Naive thymus-derived CD4-positive, alpha-beta T cell (primary cell): ENCODE measurements at regions not wholly inside any gene's neighbourhood (a gene's known extent, or its start where the extent isn't known, plus 50 kb on each side); places are given as distances from the start of the nearest gene placed in this dataset.

Experiments
- ATAC-seq: fragments of 150-1000 bp; cut with Tn5 transposase; 2 replicates; pipeline ENCODE4 v1.10.0; 2021; ENCODE audit warnings: mild to moderate bottlenecking, moderate library complexity
- CTCF ChIA-PET: fragments of 350-600 bp; sonication (Branson Sonifier 250); formaldehyde crosslinking; loops from one replicate; lab custom pipeline; 2021; ENCODE audit warnings: antibody characterized with exemption; lab: Charles Lee
- POLR2A ChIA-PET: fragments of 350-600 bp; sonication (Branson Sonifier 250); formaldehyde crosslinking; loops from one replicate; lab custom pipeline; 2021; ENCODE audit warnings: antibody characterized with exemption, inconsistent platforms; lab: Charles Lee
- DNase-seq, 9 donors: peaks; one replicate each; pipeline versions ENCODE4 v3.0.0 to v3.0.0-alpha.2; 2020 to 2022; ENCODE audit warnings: mixed read lengths in 1 of 9
- H3K27ac ChIP-seq: one replicate; pipeline ENCODE4 v1.7.0; 2013; ENCODE audit warnings: mild to moderate bottlenecking, low read depth, low read length, moderate library complexity
- H3K27me3 ChIP-seq, 2 donors: one replicate each; pipeline ENCODE4 v1.7.0; 2013; ENCODE audit warnings: low read length in 2 of 2, mild to moderate bottlenecking in 2 of 2, moderate library complexity in 2 of 2; ENCODE audit not compliant: control insufficient read depth in 2 of 2, insufficient read depth in 2 of 2
- H3K36me3 ChIP-seq, 3 experiments: 1 replicate in 2 of 3; 2 replicates in 1 of 3; pipeline ENCODE4 v1.7.0; 2013; ENCODE audit warnings: low read length in 3 of 3, mild to moderate bottlenecking in 3 of 3, moderate library complexity in 1 of 3; ENCODE audit not compliant: insufficient read depth in 3 of 3, control insufficient read depth in 2 of 3
- H3K4me1 ChIP-seq, 2 donors: one replicate each; pipeline ENCODE4 v1.7.0; 2013; ENCODE audit warnings: low read length in 2 of 2, mild to moderate bottlenecking in 2 of 2, moderate library complexity in 1 of 2; ENCODE audit not compliant: control insufficient read depth in 2 of 2, insufficient read depth in 2 of 2
- H3K4me3 ChIP-seq: 2 replicates; pipeline ENCODE4 v1.7.0; 2013; ENCODE audit warnings: mild to moderate bottlenecking, low read length
- H3K9me3 ChIP-seq, 3 experiments: 1 replicate in 2 of 3; 2 replicates in 1 of 3; pipeline ENCODE4 v1.7.0; 2013; ENCODE audit warnings: low read length in 3 of 3; ENCODE audit not compliant: control insufficient read depth in 2 of 3
- H3K27ac Mint-ChIP-seq, 9 donors: one replicate each; pipeline ENCODE4 v1.8.0; 2020 to 2022; ENCODE audit warnings: mixed read lengths in 9 of 9, mild to moderate bottlenecking in 8 of 9, moderate library complexity in 5 of 9, inconsistent platforms in 2 of 9
- H3K27me3 Mint-ChIP-seq, 5 donors: one replicate each; pipeline ENCODE4 v1.8.0; 2021 to 2022; ENCODE audit warnings: mixed read lengths in 5 of 5, mild to moderate bottlenecking in 1 of 5
- H3K36me3 Mint-ChIP-seq, 5 donors: one replicate each; pipeline ENCODE4 v1.8.0; 2020 to 2022; ENCODE audit warnings: mixed read lengths in 5 of 5, mild to moderate bottlenecking in 3 of 5, inconsistent platforms in 1 of 5
- H3K4me1 Mint-ChIP-seq, 7 donors: one replicate each; pipeline ENCODE4 v1.8.0; 2020 to 2022; ENCODE audit warnings: mixed read lengths in 7 of 7, mild to moderate bottlenecking in 3 of 7, inconsistent platforms in 1 of 7
- H3K4me3 Mint-ChIP-seq, 10 donors: one replicate each; pipeline ENCODE4 v1.8.0; 2020 to 2022; ENCODE audit warnings: mild to moderate bottlenecking in 10 of 10, mixed read lengths in 10 of 10, moderate library complexity in 6 of 10, inconsistent platforms in 2 of 10
- H3K9me3 Mint-ChIP-seq, 11 donors: one replicate each; pipeline ENCODE4 v1.8.0; 2020 to 2022; ENCODE audit warnings: mixed read lengths in 11 of 11, mild to moderate bottlenecking in 4 of 11, inconsistent platforms in 1 of 11, moderate library complexity in 1 of 11
- intact Hi-C, 2 donors: fragments of 100-400 bp; cut with micrococcal nuclease; formaldehyde crosslinking; loops; one replicate each; pipeline ENCODE4 v1.15.1; 2023

DNA sequence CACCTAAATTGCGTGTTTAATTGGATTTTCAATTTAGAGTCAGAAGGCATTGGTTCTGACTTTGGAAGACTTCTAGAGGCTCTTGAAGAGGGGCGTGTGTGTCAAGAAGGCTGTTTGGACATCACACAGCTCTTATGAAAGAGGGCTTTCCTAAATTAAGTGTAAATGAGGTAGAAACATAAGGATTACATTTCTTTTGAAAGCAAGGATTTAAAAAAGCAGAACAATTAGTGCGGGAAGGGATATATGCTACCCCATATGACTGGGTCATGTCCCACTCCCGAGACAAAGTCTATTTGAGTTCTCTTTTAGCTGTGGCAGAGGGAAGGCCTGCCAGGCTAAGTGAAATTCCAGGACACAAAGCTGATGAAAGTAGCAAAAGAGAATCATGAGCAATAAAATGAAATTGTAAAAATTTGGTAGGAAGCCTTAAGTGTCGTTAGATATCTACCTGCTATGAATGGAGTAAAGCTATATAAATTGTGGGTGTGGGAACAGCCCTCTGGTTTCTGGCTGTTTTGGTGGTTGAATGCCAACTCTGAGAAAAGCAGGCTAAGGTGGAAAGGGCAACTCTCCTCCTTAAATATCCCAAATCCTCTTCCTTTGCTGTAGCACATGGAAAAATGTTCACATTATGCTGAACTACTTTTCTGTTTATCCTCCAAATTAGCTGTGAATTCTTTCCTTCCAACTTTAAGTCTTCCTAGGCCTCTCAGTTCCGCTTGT lies 100.6 kb upstream of the TSC22D2 start:
- H3K27ac ChIP-seq = no peak overlapping the region
- CTCF ChIA-PET = interaction anchor here (0.5 kb wide), 1 partner anchor 9 kb away, joined by 5 read pairs; no protein-coding TSS in a partner anchor
- POLR2A ChIA-PET = no interaction called here
- H3K9me3 ChIP-seq = no peaks in the 10 kb centered on the region
- H3K36me3 ChIP-seq = no peaks in the 10 kb centered on the region
- Mint-ChIP-seq H3K27me3 (peaks cover 21 to 43% (median 37%) of the 10 kb centered on the region in 5 donors), H3K36me3 (no peaks in the 10 kb centered on the region), H3K4me3 (no peak overlapping the region), H3K9me3 (no peaks in the 10 kb centered on the region), H3K27ac (no peak overlapping the region), H3K4me1 (no peaks in the 10 kb centered on the region)
- intact Hi-C loops = no loop called here
- no peaks in the 10 kb centered on the region for H3K27me3 ChIP-seq
- no peaks in the 10 kb centered on the region for H3K4me1 ChIP-seq
- no peak overlapping the region for H3K4me3 ChIP-seq
- no peak for DNase-seq
- ATAC-seq = no peak

DNA sequence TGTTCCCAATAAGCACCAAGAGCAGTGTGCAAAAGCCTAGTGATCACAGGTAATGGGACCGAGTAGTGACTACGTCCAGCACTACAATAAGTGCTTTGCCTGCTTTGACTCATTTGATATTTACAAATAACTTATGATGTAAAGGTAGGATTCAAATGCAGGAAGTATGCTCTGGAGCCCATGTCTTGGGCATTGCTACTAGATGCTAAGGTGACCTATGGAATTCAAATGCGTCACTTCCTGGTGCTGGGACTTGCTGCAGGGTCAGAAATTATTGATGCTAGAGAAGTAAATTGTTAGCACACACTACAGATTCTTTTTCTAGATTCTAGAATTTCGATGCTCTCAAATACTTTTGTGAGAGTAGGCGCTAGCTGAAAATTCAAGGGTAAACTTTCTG lies 101.2 kb upstream of the TSC22D2 start:
- Histone ChIP-seq H3K36me3 (no peaks in the 10 kb centered on the region), H3K27me3 (no peaks in the 10 kb centered on the region), H3K27ac (no peak overlapping the region), H3K9me3 (no peaks in the 10 kb centered on the region), H3K4me1 (no peaks in the 10 kb centered on the region), H3K4me3 (no peak overlapping the region)
- no peak overlapping the region for H3K4me3 Mint-ChIP-seq
- H3K27ac Mint-ChIP-seq = no peak overlapping the region
- peaks cover 25 to 46% (median 39%) of the 10 kb centered on the region in 5 donors for H3K27me3 Mint-ChIP-seq
- H3K9me3 Mint-ChIP-seq = no peaks in the 10 kb centered on the region
- ChIA-PET POLR2A (no interaction called here), CTCF (interaction anchor here (0.5 kb wide), 1 partner anchor 8 kb away, joined by 5 read pairs; no protein-coding TSS in a partner anchor)
- ATAC-seq (no peak), DNase-seq (no peak)
- intact Hi-C loops = no loop called here
- H3K36me3 Mint-ChIP-seq = no peaks in the 10 kb centered on the region
- no peaks in the 10 kb centered on the region for H3K4me1 Mint-ChIP-seq

DNA sequence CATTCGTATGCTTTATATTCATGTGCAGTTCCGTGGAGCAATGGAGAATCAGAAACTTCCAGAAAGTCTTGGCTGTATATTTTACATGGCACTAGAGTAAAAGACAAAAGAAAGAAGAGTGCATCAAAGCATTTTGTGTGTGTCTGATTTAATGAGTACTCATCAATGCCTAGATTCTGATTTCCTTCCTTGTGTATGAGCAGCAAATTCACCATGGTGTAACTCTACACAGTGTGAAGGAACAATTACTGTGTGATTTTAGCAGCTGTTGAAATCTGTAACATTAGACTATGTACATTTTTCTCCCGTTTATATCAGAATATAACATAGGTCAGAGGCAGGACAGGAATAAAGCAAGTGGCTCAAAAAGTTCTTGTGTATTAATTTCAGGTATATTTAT lies 102.0 kb upstream of the TSC22D2 start:
- ChIA-PET CTCF (no interaction called here), POLR2A (no interaction called here)
- no peak overlapping the region for H3K27ac ChIP-seq
- H3K27me3 ChIP-seq = no peaks in the 10 kb centered on the region
- no peaks in the 10 kb centered on the region for H3K9me3 Mint-ChIP-seq
- no peak overlapping the region for H3K4me3 ChIP-seq
- no peaks in the 10 kb centered on the region for H3K9me3 ChIP-seq
- no peak overlapping the region for H3K4me3 Mint-ChIP-seq
- H3K27ac Mint-ChIP-seq = no peak overlapping the region
- H3K4me1 Mint-ChIP-seq = no peaks in the 10 kb centered on the region
- H3K36me3 Mint-ChIP-seq = no peaks in the 10 kb centered on the region
- no peaks in the 10 kb centered on the region for H3K36me3 ChIP-seq
- peaks cover 27 to 51% (median 42%) of the 10 kb centered on the region in 5 donors for H3K27me3 Mint-ChIP-seq
- H3K4me1 ChIP-seq = no peaks in the 10 kb centered on the region
- DNase-seq (no peak), ATAC-seq (no peak)
- intact Hi-C loops = no loop called here

DNA sequence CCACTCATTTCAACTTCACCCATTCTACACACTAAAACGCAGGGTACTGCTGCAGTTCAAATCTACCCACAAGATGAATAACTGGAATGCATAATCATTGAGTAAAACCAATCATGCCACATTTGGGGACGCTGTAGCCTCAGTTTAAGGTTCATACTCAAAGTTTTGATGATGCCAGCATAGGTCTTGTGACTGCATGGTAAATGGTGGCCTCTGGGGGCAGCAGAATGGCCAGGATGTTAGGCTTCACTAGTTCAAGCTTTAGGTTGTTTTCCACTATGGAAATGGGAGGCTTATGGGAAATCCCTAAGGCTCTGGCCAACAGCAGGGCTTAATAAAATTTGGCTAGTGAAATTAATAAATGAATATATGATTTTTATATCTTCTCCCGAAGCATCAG lies 104.3 kb upstream of the TSC22D2 start:
- Mint-ChIP-seq H3K9me3 (peaks cover 0 to 2% (median 0%) of the 10 kb centered on the region in 11 donors), H3K27me3 (peaks cover 34 to 53% (median 42%) of the 10 kb centered on the region in 5 donors), H3K36me3 (no peaks in the 10 kb centered on the region), H3K27ac (no peak overlapping the region), H3K4me1 (no peaks in the 10 kb centered on the region), H3K4me3 (no peak overlapping the region)
- DNase-seq = peak in 2 of 9 donors; percentile 0 to 4
- Histone ChIP-seq H3K27me3 (no peaks in the 10 kb centered on the region), H3K9me3 (no peaks in the 10 kb centered on the region), H3K36me3 (no peaks in the 10 kb centered on the region), H3K4me1 (no peaks in the 10 kb centered on the region), H3K27ac (no peak overlapping the region), H3K4me3 (no peak overlapping the region)
- CTCF ChIA-PET = interaction anchor here (0.7 kb wide), 2 partner anchors 8 to 128 kb away, joined by 3 read pairs; no protein-coding TSS in a partner anchor
- ATAC-seq = peak; percentile 38
- POLR2A ChIA-PET = no interaction called here
- intact Hi-C loops = no loop called here

DNA sequence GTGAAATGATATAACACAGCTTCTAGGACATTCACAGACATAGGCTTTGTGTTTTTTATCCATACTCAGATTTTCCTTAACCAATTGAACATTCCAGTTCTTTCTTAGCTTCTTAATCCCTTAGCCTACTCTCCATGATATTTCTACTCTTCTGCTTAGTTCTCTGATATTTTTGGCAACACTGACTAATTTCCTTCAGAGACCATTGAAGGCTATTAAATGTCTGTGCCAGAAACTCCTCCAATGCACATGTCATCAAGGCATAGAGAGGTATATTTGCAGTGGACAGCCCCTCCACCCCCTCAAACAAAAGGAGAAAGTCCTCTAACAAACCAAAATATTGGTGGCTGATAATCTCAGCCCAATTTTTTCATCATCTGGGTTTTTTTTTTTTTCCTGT lies 105.9 kb upstream of the TSC22D2 start:
- H3K4me1 Mint-ChIP-seq = no peaks in the 10 kb centered on the region

DNA sequence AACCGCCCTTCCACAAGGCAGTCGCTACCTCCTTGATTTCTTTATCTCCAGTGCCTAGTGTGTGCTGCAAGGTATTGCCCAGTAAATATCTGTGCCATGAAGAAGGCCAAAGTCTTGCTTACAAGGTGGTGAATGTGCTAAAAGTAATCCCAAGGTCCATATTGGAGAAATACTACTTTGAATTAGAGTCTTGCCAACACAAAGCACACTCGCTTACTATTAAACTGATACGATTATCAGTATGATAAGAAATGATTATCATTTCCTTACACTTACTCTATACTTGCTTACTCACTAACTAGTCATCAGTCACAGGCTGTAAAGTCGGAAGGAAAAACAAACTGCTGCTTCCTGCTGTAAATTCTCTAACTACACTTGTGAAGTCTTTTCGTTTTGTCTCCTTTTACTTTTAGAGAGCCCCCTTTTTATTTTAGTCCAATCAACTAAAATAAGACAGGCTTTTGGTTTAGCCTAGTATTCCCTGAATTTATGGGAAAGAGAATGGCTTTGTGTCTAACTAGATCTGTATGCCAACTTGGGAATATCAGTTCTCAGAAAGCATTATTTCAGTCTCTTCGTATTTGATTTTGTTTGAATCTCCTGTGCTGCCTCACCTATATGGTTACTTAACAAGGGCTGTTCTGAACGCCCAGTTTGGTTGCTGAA lies 107.1 kb upstream of the TSC22D2 start:
- CTCF ChIA-PET = no interaction called here
- Mint-ChIP-seq H3K9me3 (peaks cover 0 to 2% (median 0%) of the 10 kb centered on the region in 11 donors), H3K27ac (no peak overlapping the region), H3K36me3 (no peaks in the 10 kb centered on the region), H3K4me3 (no peak overlapping the region), H3K27me3 (peaks cover 20 to 38% (median 34%) of the 10 kb centered on the region in 5 donors), H3K4me1 (no peaks in the 10 kb centered on the region)
- POLR2A ChIA-PET = no interaction called here
- intact Hi-C loops = no loop called here
- Histone ChIP-seq H3K27me3 (no peaks in the 10 kb centered on the region), H3K9me3 (no peaks in the 10 kb centered on the region), H3K4me1 (no peaks in the 10 kb centered on the region), H3K27ac (no peak overlapping the region), H3K4me3 (no peak overlapping the region), H3K36me3 (no peaks in the 10 kb centered on the region)
- no peak for ATAC-seq
- DNase-seq = no peak

More for the DNA sequence above, 105.9 kb upstream of the TSC22D2 start:
- Histone ChIP-seq H3K27me3 (no peaks in the 10 kb centered on the region), H3K9me3 (no peaks in the 10 kb centered on the region), H3K4me1 (no peaks in the 10 kb centered on the region), H3K36me3 (no peaks in the 10 kb centered on the region), H3K4me3 (no peak overlapping the region), H3K27ac (no peak overlapping the region)
- Mint-ChIP-seq H3K36me3 (no peaks in the 10 kb centered on the region), H3K27ac (no peak overlapping the region), H3K9me3 (peaks cover 0 to 2% (median 0%) of the 10 kb centered on the region in 11 donors), H3K4me3 (no peak overlapping the region), H3K27me3 (peaks cover 24 to 42% (median 35%) of the 10 kb centered on the region in 5 donors)
- ATAC-seq (no peak), DNase-seq (no peak)
- ChIA-PET POLR2A (no interaction called here), CTCF (interaction anchor here (0.8 to 1.0 kb wide), 2 partner anchors 11 to 14 kb away, joined by 3 to 4 read pairs; no protein-coding TSS in a partner anchor)
- intact Hi-C loops = no loop called here
